ENCODE measurements at regions not wholly inside any gene's neighbourhood (a gene's known extent, or its start where the extent isn't known, plus 50 kb on each side); places are given as distances from the start of the nearest gene placed in this dataset.

DNA sequence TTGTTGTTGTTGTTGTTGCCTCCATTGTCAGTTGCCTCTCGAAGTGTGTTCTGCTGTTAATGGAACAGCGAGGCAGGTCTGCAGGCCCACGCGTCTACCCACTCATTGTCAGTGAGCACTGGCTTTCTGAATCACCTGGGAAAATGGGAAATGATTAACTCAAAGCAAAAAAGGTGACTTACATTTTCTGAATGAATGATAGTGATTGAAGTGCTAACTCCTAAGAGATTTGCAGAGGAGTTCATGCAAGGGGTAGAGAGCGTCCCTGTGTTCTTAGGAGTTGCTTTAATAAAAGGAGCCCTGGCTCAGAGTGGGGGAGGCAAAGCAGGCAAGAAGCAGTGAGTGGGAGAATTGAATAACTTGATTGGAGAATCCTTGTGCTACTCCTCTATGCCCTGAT is 177.6 kb downstream of the CAND1 start:
- in situ Hi-C loops (cut with MboI; ENCODE audit: low pct_unique_long_range_greater_than_20kb in 2 of 9, low sequenced_read_pairs in 9 of 9, unreplicated experiment in 9 of 9), result loop anchor here in 1 of 9 experiments (25.0 kb wide), 1 partner anchor 491 kb away; no protein-coding TSS in a partner anchor

DNA sequence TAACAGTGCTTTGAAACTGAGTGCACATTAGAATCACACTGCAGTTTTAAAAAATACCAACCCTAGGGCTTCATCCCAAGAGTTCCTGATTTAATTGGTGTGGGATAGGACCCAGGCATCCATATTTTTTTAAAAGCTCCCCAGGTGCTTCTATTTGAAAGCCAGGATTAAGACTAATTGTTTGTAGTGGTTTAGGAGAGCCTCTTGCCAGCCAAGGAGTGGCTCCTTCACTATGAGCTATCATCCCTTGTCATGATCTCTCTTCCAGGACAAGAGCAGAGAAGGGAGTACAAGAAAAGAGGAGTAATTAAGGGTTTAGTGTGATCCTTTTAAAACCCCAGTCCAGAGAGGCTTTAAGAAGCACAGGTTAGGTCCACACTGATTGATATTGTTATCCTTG is 178.0 kb downstream of the CAND1 start:
- in situ Hi-C loops (cut with MboI; ENCODE audit: low pct_unique_long_range_greater_than_20kb in 2 of 9, low sequenced_read_pairs in 9 of 9, unreplicated experiment in 9 of 9), result loop anchor here in 1 of 9 experiments (25.0 kb wide), 1 partner anchor 490 kb away; no protein-coding TSS in a partner anchor
- no peak for ATAC-seq (replicated peaks in 6 of 8)

More for the DNA sequence above, 177.6 kb downstream of the CAND1 start:
- H3K27ac ChIP-seq, result no peak overlapping the region
- no peak overlapping the region for H3K4me3 ChIP-seq
- WGBS, 10 experiments, result 60 to 93% (median 84%) methylated on average over 1 to 5 of the region's 5 CpGs; no CpG with 5 or more reads in 3 of the 10 experiments
- H3K4me1 ChIP-seq (replicated peaks in 1 of 2), result no peaks in the 10 kb centered on the region
- ATAC-seq (replicated peaks in 6 of 8), result no peak

DNA sequence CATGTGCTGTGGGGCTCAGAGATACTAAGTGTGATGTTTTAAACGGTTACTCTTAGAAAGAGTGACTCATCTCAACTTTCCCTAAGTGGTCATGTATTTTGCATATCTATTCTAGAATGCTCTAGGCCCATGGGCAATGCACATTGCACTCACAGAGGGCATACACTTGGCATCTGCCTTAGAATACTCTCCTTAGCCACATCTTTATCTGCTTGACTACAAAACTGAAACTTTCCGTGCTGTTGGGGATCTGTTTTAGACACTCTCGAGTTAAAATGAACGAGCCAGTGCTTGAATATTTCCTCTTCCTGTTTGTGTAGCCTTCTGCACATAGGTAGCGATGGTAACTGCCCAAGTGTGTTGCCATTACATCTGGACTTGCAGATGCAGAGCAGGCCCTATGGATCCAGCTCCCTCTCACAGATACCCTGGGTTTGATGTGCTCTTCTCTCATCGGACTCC is 180.5 kb downstream of the CAND1 start:
- peak in 3 of 8 experiments; percentile 74 to 90 (median 84) for ATAC-seq (replicated peaks in 6 of 8)
- no peaks in the 10 kb centered on the region for H3K4me1 ChIP-seq (replicated peaks in 1 of 2)
- H3K27ac ChIP-seq, result no peak overlapping the region
- no peak overlapping the region for H3K4me3 ChIP-seq
- 56 to 92% (median 84%) methylated on average over 1 to 6 of the region's 6 CpGs; no CpG with 5 or more reads in 2 of the 10 experiments for WGBS, 10 experiments
- in situ Hi-C loops (cut with MboI; ENCODE audit: low pct_unique_long_range_greater_than_20kb in 2 of 9, low sequenced_read_pairs in 9 of 9, unreplicated experiment in 9 of 9), result loop anchor here in 1 of 9 experiments (25.0 kb wide), 2 partner anchors 188 to 488 kb away; partner anchors contain the start of gene DYRK2

More for the DNA sequence above, 178.0 kb downstream of the CAND1 start:
- Histone ChIP-seq H3K4me1 (replicated peaks in 1 of 2) (no peaks in the 10 kb centered on the region), H3K27ac (no peak overlapping the region), H3K4me3 (no peak overlapping the region)

DNA sequence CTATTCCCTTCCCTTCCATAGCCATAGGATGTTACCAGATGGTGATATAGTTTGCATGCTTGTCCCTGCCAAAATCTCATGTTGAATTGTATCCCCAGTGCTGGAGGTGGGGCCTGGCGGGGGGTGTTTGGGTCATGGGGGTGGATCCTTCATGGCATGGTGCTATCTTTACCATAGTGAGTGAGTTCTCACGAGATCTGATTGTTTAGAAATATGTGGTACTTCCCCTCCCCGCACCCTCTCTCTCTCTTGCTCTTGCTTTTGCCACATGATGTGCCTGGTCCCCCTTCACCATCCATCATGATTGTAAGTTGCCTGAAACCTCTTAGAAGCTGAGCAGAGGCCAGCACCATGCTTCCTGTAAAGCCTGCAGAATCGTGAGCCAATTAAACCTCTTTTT is 181.3 kb downstream of the CAND1 start:
- in situ Hi-C loops (cut with MboI; ENCODE audit: low pct_unique_long_range_greater_than_20kb in 2 of 9, low sequenced_read_pairs in 9 of 9, unreplicated experiment in 9 of 9), result loop anchor here in 1 of 9 experiments (25.0 kb wide), 1 partner anchor 187 kb away; the partner anchor contains the start of gene DYRK2
- H3K27ac ChIP-seq, result no peak overlapping the region
- 76 to 100% (median 85%) methylated on average over 1 to 3 of the region's 4 CpGs; no CpG with 5 or more reads in 4 of the 10 experiments for WGBS, 10 experiments
- ATAC-seq (replicated peaks in 6 of 8), result no peak
- no peak overlapping the region for H3K4me3 ChIP-seq
- H3K4me1 ChIP-seq (replicated peaks in 1 of 2), result no peaks in the 10 kb centered on the region

DNA sequence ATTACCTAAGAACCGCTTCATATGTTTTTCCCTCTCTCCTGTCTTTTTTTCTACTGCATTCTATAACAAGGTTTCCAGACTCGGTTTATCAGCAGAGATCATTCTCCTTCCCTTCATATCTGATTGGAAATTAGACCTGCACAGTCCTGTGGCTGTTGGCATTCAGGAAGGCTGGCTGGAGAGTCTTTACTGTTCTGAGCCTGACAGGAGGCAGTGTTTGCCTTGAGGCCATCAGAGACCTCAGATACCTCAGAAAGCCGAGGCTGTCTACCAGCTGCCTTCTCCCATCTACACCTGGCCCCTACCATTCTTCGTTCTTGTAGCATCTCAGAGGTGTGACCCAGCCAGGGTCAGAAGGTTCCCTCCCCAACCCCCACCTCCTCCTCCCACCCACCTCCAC is 182.0 kb downstream of the CAND1 start:
- H3K4me1 ChIP-seq (replicated peaks in 1 of 2), result peaks cover 0 to 3% of the 10 kb centered on the region in 2 donors
- 29 to 100% (median 60%) methylated on average over 1 to 2 of the region's 4 CpGs; no CpG with 5 or more reads in 3 of the 10 experiments for WGBS, 10 experiments
- H3K4me3 ChIP-seq, result no peak overlapping the region
- in situ Hi-C loops (cut with MboI; ENCODE audit: low pct_unique_long_range_greater_than_20kb in 2 of 9, low sequenced_read_pairs in 9 of 9, unreplicated experiment in 9 of 9), result loop anchor here in 1 of 9 experiments (25.0 kb wide), 1 partner anchor 186 kb away; the partner anchor contains the start of gene DYRK2
- no peak for ATAC-seq (replicated peaks in 6 of 8)
- H3K27ac ChIP-seq, result no peak overlapping the region

DNA sequence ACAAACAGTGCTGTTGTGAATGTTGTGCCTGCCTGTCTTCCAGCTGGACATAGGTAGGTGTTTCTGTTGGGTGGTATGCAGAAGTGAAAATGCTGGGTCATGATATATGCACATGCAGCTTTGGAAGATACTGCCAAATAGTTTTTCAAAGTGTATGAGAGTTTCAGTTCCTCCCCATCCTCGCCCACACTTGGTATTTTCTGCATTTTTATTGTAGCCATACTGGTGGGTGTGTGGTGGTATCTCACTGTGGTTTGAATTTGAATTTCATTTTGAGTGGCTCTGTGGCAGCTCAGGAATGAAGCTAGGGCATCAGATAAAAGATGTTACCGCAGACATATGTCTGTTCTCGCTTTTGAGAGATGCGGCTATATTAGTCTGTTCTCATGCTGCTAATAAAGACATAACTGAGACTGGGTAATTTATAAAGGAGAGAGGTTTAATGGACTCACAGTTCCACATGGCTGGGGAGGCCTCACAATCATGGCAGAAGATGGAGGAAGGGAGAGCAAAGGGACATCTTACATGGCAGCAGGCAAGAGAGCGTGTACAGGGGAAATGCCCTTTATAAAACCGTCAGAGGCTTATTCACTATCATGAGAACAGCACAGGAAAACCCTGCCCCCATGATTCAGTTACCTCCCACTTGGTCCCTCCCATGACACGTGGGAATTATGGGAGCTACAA is 183.1 kb downstream of the CAND1 start:
- in situ Hi-C loops (cut with MboI; ENCODE audit: low pct_unique_long_range_greater_than_20kb in 2 of 9, low sequenced_read_pairs in 9 of 9, unreplicated experiment in 9 of 9), result loop anchor here in 1 of 9 experiments (25.0 kb wide), 1 partner anchor 185 kb away; the partner anchor contains the start of gene DYRK2
- H3K27ac ChIP-seq, result no peak overlapping the region
- no peak overlapping the region for H3K4me3 ChIP-seq
- 53 to 100% (median 81%) methylated on average over 1 to 6 of the region's 7 CpGs; no CpG with 5 or more reads in 1 of the 10 experiments for WGBS, 10 experiments
- peaks cover 4 to 10% of the 10 kb centered on the region in 2 donors for H3K4me1 ChIP-seq (replicated peaks in 1 of 2)
- ATAC-seq (replicated peaks in 6 of 8), result peak in 1 of 8 experiments; percentile 60

DNA sequence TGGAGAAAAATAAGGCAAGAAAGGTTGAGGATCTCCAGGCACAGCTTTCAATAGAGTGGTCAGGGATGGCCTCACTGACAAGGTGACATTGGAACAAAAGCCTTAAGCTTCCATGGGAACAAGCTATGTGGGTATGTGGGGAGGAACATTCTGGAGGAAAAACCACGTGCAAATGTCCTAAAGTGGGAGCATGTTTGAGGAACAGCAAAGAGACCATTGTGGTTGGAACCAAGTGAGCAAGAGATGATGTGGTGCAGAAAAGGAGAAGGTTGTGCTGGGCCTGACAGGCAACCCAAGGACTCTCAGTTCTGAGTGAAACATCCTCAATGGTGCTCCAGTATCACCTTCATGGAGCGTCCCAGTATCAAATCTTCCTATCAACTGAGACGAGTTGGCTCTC is 184.0 kb downstream of the CAND1 start:
- ATAC-seq (replicated peaks in 6 of 8), result no peak
- in situ Hi-C loops (cut with MboI; ENCODE audit: low pct_unique_long_range_greater_than_20kb in 2 of 9, low sequenced_read_pairs in 9 of 9, unreplicated experiment in 9 of 9), result loop anchor here in 1 of 9 experiments (25.0 kb wide), 1 partner anchor 184 kb away; the partner anchor contains the start of gene DYRK2
- H3K4me1 ChIP-seq (replicated peaks in 1 of 2), result peaks cover 4 to 10% of the 10 kb centered on the region in 2 donors
- no peak overlapping the region for H3K27ac ChIP-seq
- WGBS, 10 experiments, result 71 to 100% (median 88%) methylated on average over 1 to 3 of the region's 3 CpGs; no CpG with 5 or more reads in 5 of the 10 experiments
- H3K4me3 ChIP-seq, result no peak overlapping the region

DNA sequence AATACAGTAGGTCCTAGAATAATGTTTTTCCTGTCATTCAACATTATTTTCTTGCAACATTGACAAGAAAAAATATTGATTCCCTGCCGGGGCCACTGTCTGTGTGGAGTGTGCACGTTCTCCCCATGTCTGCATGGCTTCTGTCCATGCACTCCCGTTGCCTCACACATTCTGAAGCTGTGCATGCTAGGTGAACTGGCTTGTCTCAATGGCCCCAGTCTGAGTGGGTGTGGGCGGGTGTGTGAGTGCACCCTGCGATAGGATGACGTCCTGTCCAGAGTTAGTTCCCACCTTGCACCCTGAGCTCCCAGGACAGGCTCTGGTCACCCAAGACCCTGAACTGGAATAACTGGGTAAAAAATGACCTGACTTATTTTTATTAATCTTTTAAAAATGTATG is 186.1 kb downstream of the CAND1 start:
- Histone ChIP-seq H3K4me3 (no peak overlapping the region), H3K27ac (no peak overlapping the region), H3K4me1 (replicated peaks in 1 of 2) (peaks cover 4 to 10% of the 10 kb centered on the region in 2 donors)
- in situ Hi-C loops (cut with MboI; ENCODE audit: low pct_unique_long_range_greater_than_20kb in 2 of 9, low sequenced_read_pairs in 9 of 9, unreplicated experiment in 9 of 9), result loop anchor here in 1 of 9 experiments (25.0 kb wide), 1 partner anchor 182 kb away; the partner anchor contains the start of gene DYRK2
- 0 to 100% (median 83%) methylated on average over 1 to 6 of the region's 6 CpGs; no CpG with 5 or more reads in 3 of the 10 experiments for WGBS, 10 experiments
- ATAC-seq (replicated peaks in 6 of 8), result no peak

DNA sequence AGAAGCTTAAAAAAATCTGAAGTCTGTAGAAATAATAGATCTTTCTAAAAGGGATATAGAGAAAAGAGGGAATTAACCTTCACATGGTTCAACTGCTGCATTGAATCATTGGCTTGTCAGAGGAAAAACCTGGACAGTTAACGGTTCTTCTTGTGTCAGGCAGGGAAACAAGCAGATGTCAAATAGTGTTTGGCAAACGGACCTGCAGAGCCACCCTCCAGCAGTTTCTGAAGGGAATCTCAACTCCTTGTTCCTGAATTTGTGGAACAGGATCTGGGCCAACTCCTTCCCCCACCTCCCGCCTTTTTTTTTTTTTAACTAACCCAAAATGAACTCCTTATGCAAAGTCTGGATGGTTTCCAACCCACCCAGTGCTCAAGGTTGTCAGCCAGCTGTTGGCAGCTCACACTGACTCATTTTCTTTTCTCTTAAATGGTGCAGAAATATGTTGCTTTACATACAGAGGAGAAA is 187.3 kb downstream of the CAND1 start:
- 0 to 62% (median 10%) methylated on average over 2 to 3 of the region's 3 CpGs; no CpG with 5 or more reads in 2 of the 10 experiments for WGBS, 10 experiments
- in situ Hi-C loops (cut with MboI; ENCODE audit: low pct_unique_long_range_greater_than_20kb in 2 of 9, low sequenced_read_pairs in 9 of 9, unreplicated experiment in 9 of 9), result loop anchor here in 1 of 9 experiments (25.0 kb wide), 1 partner anchor 181 kb away; the partner anchor contains the start of gene DYRK2
- Histone ChIP-seq H3K4me1 (replicated peaks in 1 of 2) (peaks cover 4 to 10% of the 10 kb centered on the region in 2 donors), H3K27ac (no peak overlapping the region), H3K4me3 (no peak overlapping the region)
- peak in 2 of 8 experiments; percentile 65 to 66 for ATAC-seq (replicated peaks in 6 of 8)

DNA sequence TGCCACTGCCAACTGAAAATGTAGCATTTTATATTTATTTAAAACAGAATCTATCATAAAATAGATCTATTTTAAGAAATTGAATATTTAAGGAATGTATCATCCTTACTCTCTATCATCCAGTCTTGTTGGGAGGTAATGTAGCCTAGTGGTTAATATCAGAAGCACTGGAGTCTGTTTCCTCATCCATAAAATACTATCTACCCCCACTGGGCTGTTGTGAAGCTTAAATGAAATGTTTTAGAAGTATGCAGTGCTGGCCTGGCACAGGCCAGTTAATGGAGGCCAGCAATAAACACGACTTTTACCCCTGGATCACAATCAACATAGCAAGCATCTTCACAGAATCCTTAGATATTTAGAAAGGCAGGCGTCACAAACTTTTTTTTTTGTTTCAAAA is 188.0 kb downstream of the CAND1 start:
- 0 to 100% (median 94%) methylated on average over 1 to 2 of the region's 2 CpGs; no CpG with 5 or more reads in 4 of the 10 experiments for WGBS, 10 experiments
- no peak overlapping the region for H3K27ac ChIP-seq
- H3K4me3 ChIP-seq, result no peak overlapping the region
- H3K4me1 ChIP-seq (replicated peaks in 1 of 2), result peaks cover 4 to 10% of the 10 kb centered on the region in 2 donors
- peak in 1 of 8 experiments; percentile 29 for ATAC-seq (replicated peaks in 6 of 8)
- in situ Hi-C loops (cut with MboI; ENCODE audit: low pct_unique_long_range_greater_than_20kb in 2 of 9, low sequenced_read_pairs in 9 of 9, unreplicated experiment in 9 of 9), result loop anchor here in 1 of 9 experiments (25.0 kb wide), 1 partner anchor 180 kb away; the partner anchor contains the start of gene DYRK2

DNA sequence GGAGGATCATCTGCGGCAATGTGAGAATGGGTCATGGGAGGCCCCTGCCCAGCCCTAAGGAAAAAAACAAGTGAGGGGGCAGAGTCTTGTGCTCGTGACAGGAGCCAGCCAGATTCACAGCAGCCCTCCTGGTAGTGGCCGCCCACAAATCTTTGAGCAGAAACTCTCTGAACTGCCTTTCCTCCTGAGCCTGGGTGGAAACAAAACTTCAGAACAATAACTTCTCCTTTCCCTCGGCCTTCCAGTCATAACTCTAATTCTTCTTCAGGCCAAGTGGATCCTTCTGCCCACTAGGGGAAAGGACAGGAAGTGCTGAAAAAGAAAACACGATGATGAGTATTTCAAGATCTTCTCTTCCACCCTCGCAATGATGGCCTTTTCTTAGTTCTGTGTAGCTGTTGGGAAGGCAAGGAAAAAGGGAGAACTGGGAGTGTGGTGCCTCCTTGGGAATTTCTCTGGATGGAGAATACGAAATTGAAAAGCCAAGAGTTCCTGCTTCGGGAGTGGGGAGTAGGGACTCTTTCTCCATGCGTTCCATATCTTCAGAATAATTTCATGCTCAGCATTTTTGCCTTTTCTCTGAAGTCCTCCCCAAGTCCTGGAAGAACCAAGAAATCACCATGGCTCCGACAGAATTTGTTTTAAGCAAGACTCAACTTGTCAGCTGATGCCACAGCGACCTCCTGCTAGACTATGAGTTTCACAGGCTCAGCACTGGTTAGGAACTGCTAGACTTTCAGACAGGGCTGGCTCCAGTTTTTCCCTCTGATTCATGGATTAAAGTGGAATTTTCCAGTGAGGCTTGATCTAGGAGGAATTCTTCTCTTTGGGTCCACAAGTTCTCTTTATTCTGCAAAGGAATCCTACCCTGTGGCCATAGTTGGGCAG is 188.9 kb downstream of the CAND1 start:
- WGBS, 10 experiments, result 7 to 100% (median 88%) methylated on average over 1 to 8 of the region's 11 CpGs
- Histone ChIP-seq H3K27ac (no peak overlapping the region), H3K4me1 (replicated peaks in 1 of 2) (peaks cover 4 to 10% of the 10 kb centered on the region in 2 donors), H3K4me3 (no peak overlapping the region)
- in situ Hi-C loops (cut with MboI; ENCODE audit: low pct_unique_long_range_greater_than_20kb in 2 of 9, low sequenced_read_pairs in 9 of 9, unreplicated experiment in 9 of 9), result loop anchor here in 1 of 9 experiments (25.0 kb wide), 1 partner anchor 179 kb away; the partner anchor contains the start of gene DYRK2
- ATAC-seq (replicated peaks in 6 of 8), result peak in 3 of 8 experiments; percentile 29 to 74 (median 58)

DNA sequence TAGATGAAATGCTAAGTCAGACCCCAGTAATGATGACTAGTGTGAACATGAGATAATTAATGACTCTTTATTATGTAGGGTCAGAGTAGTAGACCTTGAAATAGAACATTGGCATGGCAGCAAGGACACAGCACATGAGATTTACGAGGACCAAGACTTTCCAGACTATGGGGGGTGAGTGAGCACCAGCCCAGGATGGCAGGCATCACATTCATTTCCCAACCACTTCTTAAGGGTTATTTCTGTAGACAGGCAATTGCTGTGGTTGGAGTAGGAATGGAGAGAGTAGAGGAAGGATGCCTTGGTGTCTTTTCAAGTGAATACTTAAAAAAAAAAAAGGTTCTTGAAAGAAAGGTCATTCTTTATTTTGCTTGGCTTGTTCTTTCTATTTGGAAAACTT is 189.4 kb upstream of the DYRK2 start:
- no peak for ATAC-seq (replicated peaks in 6 of 8)

More for the DNA sequence above, 189.4 kb upstream of the DYRK2 start:
- Histone ChIP-seq H3K4me3 (no peak overlapping the region), H3K4me1 (replicated peaks in 1 of 2) (peaks cover 4 to 10% of the 10 kb centered on the region in 2 donors), H3K27ac (no peak overlapping the region)
- in situ Hi-C loops (cut with MboI; ENCODE audit: low pct_unique_long_range_greater_than_20kb in 2 of 9, low sequenced_read_pairs in 9 of 9, unreplicated experiment in 9 of 9), result loop anchor here in 1 of 9 experiments (25.0 kb wide), 1 partner anchor 178 kb away; the partner anchor contains the start of gene DYRK2
- 56 to 100% (median 88%) methylated on average over 1 of the region's 1 CpG; no CpG with 5 or more reads in 7 of the 10 experiments for WGBS, 10 experiments

Measured in motor neuron (in vitro differentiated cells).